ENCODE measurements at regions not wholly inside any gene's neighbourhood (a gene's known extent, or its start where the extent isn't known, plus 50 kb on each side); places are given as distances from the start of the nearest gene placed in this dataset.

- TF ChIP-seq, protein P1, sequence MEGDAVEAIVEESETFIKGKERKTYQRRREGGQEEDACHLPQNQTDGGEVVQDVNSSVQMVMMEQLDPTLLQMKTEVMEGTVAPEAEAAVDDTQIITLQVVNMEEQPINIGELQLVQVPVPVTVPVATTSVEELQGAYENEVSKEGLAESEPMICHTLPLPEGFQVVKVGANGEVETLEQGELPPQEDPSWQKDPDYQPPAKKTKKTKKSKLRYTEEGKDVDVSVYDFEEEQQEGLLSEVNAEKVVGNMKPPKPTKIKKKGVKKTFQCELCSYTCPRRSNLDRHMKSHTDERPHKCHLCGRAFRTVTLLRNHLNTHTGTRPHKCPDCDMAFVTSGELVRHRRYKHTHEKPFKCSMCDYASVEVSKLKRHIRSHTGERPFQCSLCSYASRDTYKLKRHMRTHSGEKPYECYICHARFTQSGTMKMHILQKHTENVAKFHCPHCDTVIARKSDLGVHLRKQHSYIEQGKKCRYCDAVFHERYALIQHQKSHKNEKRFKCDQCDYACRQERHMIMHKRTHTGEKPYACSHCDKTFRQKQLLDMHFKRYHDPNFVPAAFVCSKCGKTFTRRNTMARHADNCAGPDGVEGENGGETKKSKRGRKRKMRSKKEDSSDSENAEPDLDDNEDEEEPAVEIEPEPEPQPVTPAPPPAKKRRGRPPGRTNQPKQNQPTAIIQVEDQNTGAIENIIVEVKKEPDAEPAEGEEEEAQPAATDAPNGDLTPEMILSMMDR (IDR thresholded peaks at IDR 0.05; ENCODE audit: low read length): no peak
- TF ChIP-seq EZH2 (optimal IDR thresholded peaks at IDR 0.05; ENCODE audit: low read depth, low read length): no peak
Measured at GRCh38 chr4:141896687-141897086, 260.3 kb downstream of the IL15 start.

Data from MM.1S (cell line).